IMR-90 (cell line): ENCODE measurements at regions not wholly inside any gene's neighbourhood (a gene's known extent, or its start where the extent isn't known, plus 50 kb on each side); places are given as distances from the start of the nearest gene placed in this dataset.

Experiments used
- ATAC-seq: fragments of 200-7000 bp; cut with Tn5 transposase; 2 replicates; pipeline ENCODE4 v1.9.1; 2020; ENCODE audit warnings: low read depth, mild to moderate bottlenecking, moderate library complexity
- BruUV-seq: library from RNA; stranded (reverse); fragments of 400-500 nt; replicated peaks from 2 replicates; lab custom pipeline; 2021; lab: Mats Ljungman, UMichigan
- CTCF ChIA-PET: fragments of 300-600 bp; formaldehyde crosslinking; extraction: SDS; loops from one replicate; lab custom pipeline; 2021; ENCODE audit warnings: antibody characterized with exemption; lab: Yijun Ruan, JAX
- POLR2A ChIA-PET: fragments of 300-600 bp; sonication (Branson Sonifier 250); formaldehyde crosslinking; loops from one replicate; lab custom pipeline; 2022; ENCODE audit warnings: antibody characterized with exemption; ENCODE audit not compliant: unreplicated experiment; lab: Charles Lee
- DNase-seq: peaks from one replicate; pipeline ENCODE4 v3.0.0; 2013
- H2AFZ ChIP-seq: replicated peaks from 2 replicates; pipeline ENCODE3; 2013; ENCODE audit warnings: low read length, mild to moderate bottlenecking; ENCODE audit not compliant: poor library complexity
- H2AK5ac ChIP-seq: 2 replicates; pipeline ENCODE4 v1.6.1; 2013; ENCODE audit warnings: low read depth, low read length, inconsistent platforms
- H2AK9ac ChIP-seq: replicated peaks from 2 replicates; pipeline ENCODE3; 2013; ENCODE audit warnings: mild to moderate bottlenecking, low read depth, low read length, moderate library complexity; ENCODE audit not compliant: poor library complexity
- H2BK120ac ChIP-seq: 2 replicates; pipeline ENCODE4 v1.6.1; 2013; ENCODE audit warnings: low read depth, low read length, inconsistent platforms
- H2BK15ac ChIP-seq: 3 replicates; pipeline ENCODE4 v1.6.1; 2013; ENCODE audit warnings: low read depth, low read length, inconsistent platforms
- H2BK20ac ChIP-seq: 2 replicates; pipeline ENCODE4 v1.6.1; 2013; ENCODE audit warnings: low read depth, mild to moderate bottlenecking, inconsistent platforms, low read length, moderate library complexity
- H2BK5ac ChIP-seq: 2 replicates; pipeline ENCODE4 v1.6.1; 2013; ENCODE audit warnings: mild to moderate bottlenecking, low read depth, low read length, inconsistent platforms; ENCODE audit not compliant: poor library complexity, severe bottlenecking
- H3K14ac ChIP-seq: replicated peaks from 2 replicates; pipeline ENCODE4 v1.6.1; 2013; ENCODE audit warnings: low read depth, low read length, inconsistent platforms
- H3K18ac ChIP-seq: 2 replicates; pipeline ENCODE4 v1.6.1; 2013; ENCODE audit warnings: low read depth, low read length, control low read depth
- H3K23ac ChIP-seq: 2 replicates; pipeline ENCODE4 v1.6.1; 2013; ENCODE audit warnings: low read depth, low read length, inconsistent platforms
- H3K27ac ChIP-seq: 2 replicates; pipeline ENCODE4 v1.5.1; 2013; ENCODE audit warnings: mild to moderate bottlenecking, control low read depth, low read length; ENCODE audit not compliant: insufficient read depth
- H3K27me3 ChIP-seq: 2 replicates; pipeline ENCODE4 v1.6.1; 2013; ENCODE audit warnings: low read length; ENCODE audit not compliant: control insufficient read depth, insufficient read depth
- H3K36me3 ChIP-seq: 2 replicates; pipeline ENCODE4 v1.6.1; 2013; ENCODE audit warnings: low read length, mixed read lengths; ENCODE audit not compliant: control insufficient read depth, insufficient read depth
- H3K4ac ChIP-seq: 2 replicates; pipeline ENCODE4 v1.6.1; 2013; ENCODE audit warnings: low read depth, low read length, inconsistent platforms
- H3K4me1 ChIP-seq: 2 replicates; pipeline ENCODE4 v1.6.1; 2013; ENCODE audit warnings: low read length, mixed read lengths; ENCODE audit not compliant: control insufficient read depth, insufficient read depth
- H3K4me2 ChIP-seq: 2 replicates; pipeline ENCODE4 v1.6.1; 2013; ENCODE audit warnings: low read depth, mild to moderate bottlenecking, control low read depth, low read length, moderate library complexity
- H3K4me3 ChIP-seq: 2 replicates; pipeline ENCODE4 v1.5.1; 2013; ENCODE audit warnings: low read depth, mild to moderate bottlenecking, control low read depth, low read length, moderate library complexity; ENCODE audit not compliant: insufficient read depth
- H3K56ac ChIP-seq: 2 replicates; pipeline ENCODE4 v1.6.1; 2013; ENCODE audit warnings: low read length, inconsistent platforms; ENCODE audit not compliant: insufficient read depth; ENCODE audit errors: extremely low read depth
- H3K79me1 ChIP-seq, 2 experiments: 2 replicates each; pipeline ENCODE4 v1.6.1; 2013; ENCODE audit warnings: low read length in 2 of 2, inconsistent platforms in 1 of 2, low read depth in 1 of 2
- H3K9ac ChIP-seq: 2 replicates; pipeline ENCODE4 v1.6.1; 2013; ENCODE audit warnings: low read depth, low read length, control low read depth
- H3K9me1 ChIP-seq: 2 replicates; pipeline ENCODE4 v1.6.1; 2013; ENCODE audit warnings: low read length, inconsistent platforms; ENCODE audit not compliant: insufficient read depth
- H3K9me3 ChIP-seq: 2 replicates; pipeline ENCODE4 v1.6.1; 2013; ENCODE audit warnings: low read length; ENCODE audit not compliant: control insufficient read depth, insufficient read depth
- H4K20me1 ChIP-seq: 2 replicates; pipeline ENCODE4 v1.6.1; 2013; ENCODE audit warnings: low read length, inconsistent platforms; ENCODE audit not compliant: insufficient read depth
- H4K5ac ChIP-seq: 2 replicates; pipeline ENCODE4 v1.6.1; 2013; ENCODE audit warnings: mild to moderate bottlenecking, low read depth, low read length, control low read depth
- H4K8ac ChIP-seq, 2 experiments: 2 replicates each; pipeline ENCODE4 v1.6.1; 2013; ENCODE audit warnings: low read depth in 2 of 2, low read length in 2 of 2, control low read depth in 1 of 2, inconsistent platforms in 1 of 2
- H4K91ac ChIP-seq: 2 replicates; pipeline ENCODE4 v1.6.1; 2013; ENCODE audit warnings: low read depth, low read length, inconsistent platforms; ENCODE audit not compliant: insufficient read depth
- CHD1 ChIP-seq: IDR thresholded peaks from 2 replicates; pipeline ENCODE4 v1.6.1; 2012; ENCODE audit warnings: low read depth, low read length, improper control_type of control experiment
- SMC3 ChIP-seq: fragments of 150-350 bp; IDR thresholded peaks from 2 replicates; pipeline ENCODE4 v1.6.1; 2016; ENCODE audit warnings: low read depth, mild to moderate bottlenecking, antibody characterized with exemption, low read length, moderate library complexity
- WGBS, 2 experiments: methylation state at CpG; one replicate each; pipeline versions ENCODE4 v1.1.5 to v1.1.7; 2013; ENCODE audit warnings: missing lambda C conversion rate in 2 of 2; ENCODE audit not compliant: insufficient read length in 1 of 2; ENCODE audit errors: extremely low coverage in 2 of 2; 5-methylcytosine and 5-hydroxymethylcytosine counted together
- dilution Hi-C: fragments of 300-500 bp; cut with HindIII; formaldehyde crosslinking; loops from one replicate; pipeline ENCODE4 v1.14.3; 2018; ENCODE audit warnings: low sequenced_read_pairs; ENCODE audit not compliant: unreplicated experiment
- in situ Hi-C: fragments of 300-500 bp; cut with MboI; formaldehyde crosslinking; loops from 3 replicates; pipeline ENCODE4 v1.14.3; 2019; ENCODE audit warnings: low sequenced_read_pairs, inconsistent platforms, mixed read lengths
- intact Hi-C: fragments of 100-400 bp; cut with micrococcal nuclease; formaldehyde crosslinking; loops from 2 replicates; pipeline ENCODE4 v1.10.0; 2022

DNA sequence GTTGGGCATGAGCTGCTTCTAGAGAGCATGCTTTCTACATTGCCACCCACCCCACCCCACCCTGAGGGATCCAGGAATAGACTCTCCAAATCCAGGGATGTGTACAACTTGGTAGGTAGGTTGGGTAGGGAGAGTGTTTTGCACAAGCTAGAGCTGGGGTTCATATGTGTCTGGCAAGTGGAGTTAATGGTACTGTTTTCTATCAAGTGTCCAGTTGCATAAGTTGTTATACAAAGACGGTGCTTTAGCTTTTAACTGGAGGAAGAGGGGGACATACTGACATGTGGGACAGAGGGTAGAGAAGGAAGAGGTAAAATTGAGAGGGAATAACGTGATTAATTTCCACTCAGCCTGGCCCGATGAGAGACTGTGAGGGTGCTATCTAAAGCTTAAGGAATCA, 51.0 kb upstream of the TNC start:
- H2AK9ac ChIP-seq = no peak overlapping the region
- H2BK120ac ChIP-seq = no peak overlapping the region
- WGBS, 2 experiments = 64% methylated on average over 3 of the region's 3 CpGs; no CpG with 5 or more reads in 1 of the 2 experiments
- ChIA-PET POLR2A (no interaction called here), CTCF (no interaction called here)
- BruUV-seq = no TSS peak
- H2AK5ac ChIP-seq = 0 out of 2 replicates have a peak overlapping the region, but pooled peaks have one; percentile 31
- H2AFZ ChIP-seq = no peak overlapping the region
- H3K36me3 ChIP-seq = no peaks in the 10 kb centered on the region
- H2BK5ac ChIP-seq = no peak overlapping the region
- TF ChIP-seq SMC3 (no peak), CHD1 (no peak)
- H4K20me1 ChIP-seq = no peaks in the 10 kb centered on the region
- H3K27me3 ChIP-seq = no peaks in the 10 kb centered on the region
- no peak overlapping the region for H4K91ac ChIP-seq
- H3K18ac ChIP-seq = no peak overlapping the region
- intact Hi-C loops = no loop called here
- H4K8ac ChIP-seq = no peak overlapping the region
- no peak overlapping the region for H4K5ac ChIP-seq
- ATAC-seq (no peak), DNase-seq (no peak)
- no peak overlapping the region for H3K23ac ChIP-seq
- dilution Hi-C loops = no loop called here
- no peak overlapping the region for H3K56ac ChIP-seq
- H3K9me3 ChIP-seq = no peaks in the 10 kb centered on the region
- H3K4me1 ChIP-seq = peaks cover 5% of the 10 kb centered on the region; the same call in 1 of the 2 replicates
- H3K27ac ChIP-seq = no peak overlapping the region
- H3K4me3 ChIP-seq = no peak overlapping the region
- in situ Hi-C loops = no loop called here
- H3K9me1 ChIP-seq = no peaks in the 10 kb centered on the region
- H2BK20ac ChIP-seq = no peak overlapping the region
- no peak overlapping the region for H3K9ac ChIP-seq
- H3K4me2 ChIP-seq = no peak overlapping the region
- no peaks in the 10 kb centered on the region for H3K79me1 ChIP-seq
- H2BK15ac ChIP-seq = peak overlapping the region; percentile 42; the same call in 1 of the 3 replicates
- H3K4ac ChIP-seq = no peak overlapping the region; the same call in 1 of the 2 replicates
- no peak overlapping the region for H3K14ac ChIP-seq
